ENCODE measurements at regions not wholly inside any gene's neighbourhood (a gene's known extent, or its start where the extent isn't known, plus 50 kb on each side); places are given as distances from the start of the nearest gene placed in this dataset.

DNA sequence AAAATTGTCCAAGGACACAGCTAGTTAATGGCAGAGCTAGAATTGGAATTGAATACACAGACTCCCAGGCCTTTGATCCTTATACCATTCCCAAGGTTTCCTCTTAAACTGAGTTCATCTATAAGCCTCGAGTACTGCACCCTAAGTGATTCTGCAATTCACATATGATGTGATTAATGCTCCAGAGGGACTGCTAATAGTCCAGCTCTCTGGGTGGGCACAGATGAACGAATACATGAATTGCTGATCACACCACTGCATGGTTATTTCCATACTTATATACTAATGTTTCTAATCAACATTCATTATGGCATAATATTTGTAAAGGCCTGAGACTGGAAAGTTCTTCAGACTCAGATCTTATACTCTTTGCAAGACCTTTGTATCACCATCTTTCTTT is 101.8 kb downstream of the NUFIP1 start:
- TF ChIP-seq, protein P1, sequence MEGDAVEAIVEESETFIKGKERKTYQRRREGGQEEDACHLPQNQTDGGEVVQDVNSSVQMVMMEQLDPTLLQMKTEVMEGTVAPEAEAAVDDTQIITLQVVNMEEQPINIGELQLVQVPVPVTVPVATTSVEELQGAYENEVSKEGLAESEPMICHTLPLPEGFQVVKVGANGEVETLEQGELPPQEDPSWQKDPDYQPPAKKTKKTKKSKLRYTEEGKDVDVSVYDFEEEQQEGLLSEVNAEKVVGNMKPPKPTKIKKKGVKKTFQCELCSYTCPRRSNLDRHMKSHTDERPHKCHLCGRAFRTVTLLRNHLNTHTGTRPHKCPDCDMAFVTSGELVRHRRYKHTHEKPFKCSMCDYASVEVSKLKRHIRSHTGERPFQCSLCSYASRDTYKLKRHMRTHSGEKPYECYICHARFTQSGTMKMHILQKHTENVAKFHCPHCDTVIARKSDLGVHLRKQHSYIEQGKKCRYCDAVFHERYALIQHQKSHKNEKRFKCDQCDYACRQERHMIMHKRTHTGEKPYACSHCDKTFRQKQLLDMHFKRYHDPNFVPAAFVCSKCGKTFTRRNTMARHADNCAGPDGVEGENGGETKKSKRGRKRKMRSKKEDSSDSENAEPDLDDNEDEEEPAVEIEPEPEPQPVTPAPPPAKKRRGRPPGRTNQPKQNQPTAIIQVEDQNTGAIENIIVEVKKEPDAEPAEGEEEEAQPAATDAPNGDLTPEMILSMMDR (IDR thresholded peaks at IDR 0.05; ENCODE audit: insufficient read depth, low read length, poor library complexity, severe bottlenecking) = no peak
- no peak overlapping the region for H3K4me3 ChIP-seq (replicated peaks; ENCODE audit: low read depth, low read length)
- H3K36me3 ChIP-seq (ENCODE audit: control insufficient read depth, insufficient read depth, low read length) = no peaks in the 10 kb centered on the region
- DNase-seq (ENCODE audit: extremely low read depth, insufficient read length) = no peak
- no peaks in the 10 kb centered on the region for H3K27me3 ChIP-seq (replicated peaks; ENCODE audit: control insufficient read depth, insufficient read depth, low read length)

DNA sequence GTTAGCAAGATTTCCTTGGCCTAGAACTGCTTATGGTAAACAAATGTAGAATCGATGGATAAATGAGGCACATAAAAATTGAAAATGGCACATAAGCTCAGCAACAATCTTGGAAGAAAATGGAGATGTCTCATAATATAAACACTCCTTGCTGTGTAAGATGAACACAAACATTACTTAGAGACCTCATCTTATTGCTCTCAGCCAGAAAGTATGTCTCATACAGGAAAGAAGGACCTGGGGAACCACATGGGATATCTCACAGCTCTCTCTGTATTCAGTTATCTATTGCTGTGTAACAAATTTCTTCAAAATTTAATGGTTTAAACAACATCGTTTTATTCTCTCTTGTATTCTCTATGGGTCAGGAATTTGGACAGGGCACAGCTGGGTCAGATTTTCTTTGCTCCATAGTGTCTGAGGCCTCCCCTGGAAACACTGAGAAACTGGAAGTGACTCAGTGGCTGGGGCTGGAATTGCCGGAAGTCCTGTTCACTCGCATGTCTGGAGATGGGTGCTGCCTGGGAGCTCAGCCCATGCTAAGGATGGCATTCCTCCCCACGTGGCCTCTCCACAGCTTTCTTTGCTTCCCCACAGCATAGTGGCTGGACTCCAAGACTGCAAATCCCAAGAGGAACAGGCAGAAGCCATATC is 105.1 kb downstream of the NUFIP1 start:
- Histone ChIP-seq H3K4me3 (replicated peaks; ENCODE audit: low read depth, low read length) (no peak overlapping the region), H3K27me3 (replicated peaks; ENCODE audit: control insufficient read depth, insufficient read depth, low read length) (no peaks in the 10 kb centered on the region), H3K36me3 (ENCODE audit: control insufficient read depth, insufficient read depth, low read length) (no peaks in the 10 kb centered on the region)
- TF ChIP-seq, protein P1 (IDR thresholded peaks at IDR 0.05; ENCODE audit: insufficient read depth, low read length, poor library complexity, severe bottlenecking) = no peak
- DNase-seq (ENCODE audit: extremely low read depth, insufficient read length) = no peak

DNA sequence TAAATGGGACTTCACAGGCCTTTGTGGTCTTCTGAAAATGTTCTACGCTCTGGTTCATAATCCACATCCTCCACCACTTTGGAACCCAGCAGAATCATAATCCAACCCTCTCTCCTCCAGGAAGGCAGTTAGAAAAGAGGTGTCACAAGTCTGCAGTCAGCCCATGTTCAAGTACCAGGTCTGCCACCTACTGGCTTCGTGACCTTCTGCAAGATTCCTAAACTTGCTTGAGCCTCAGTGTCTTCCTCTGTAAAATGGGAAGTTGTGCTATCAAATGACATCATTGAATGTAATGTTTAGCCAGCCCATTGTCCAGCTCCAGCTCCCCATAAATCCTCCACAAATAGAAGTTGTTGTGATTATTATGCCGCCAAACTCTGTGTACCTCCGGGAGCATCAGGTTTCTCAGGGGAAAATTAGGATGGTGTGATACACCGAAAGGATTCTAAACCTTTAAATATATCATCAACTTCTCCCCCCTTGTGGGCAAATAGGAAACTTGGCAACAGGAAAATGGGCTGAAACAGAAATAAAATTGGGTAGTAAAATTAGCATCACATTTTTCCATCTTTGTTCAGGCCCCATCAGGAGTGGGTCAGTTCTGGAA is 109.7 kb downstream of the NUFIP1 start:
- no peak overlapping the region for H3K4me3 ChIP-seq (replicated peaks; ENCODE audit: low read depth, low read length)
- no peaks in the 10 kb centered on the region for H3K27me3 ChIP-seq (replicated peaks; ENCODE audit: control insufficient read depth, insufficient read depth, low read length)
- H3K36me3 ChIP-seq (ENCODE audit: control insufficient read depth, insufficient read depth, low read length) = no peaks in the 10 kb centered on the region
- no peak for DNase-seq (ENCODE audit: extremely low read depth, insufficient read length)
- TF ChIP-seq, protein P1 (IDR thresholded peaks at IDR 0.05; ENCODE audit: insufficient read depth, low read length, poor library complexity, severe bottlenecking) = peak; percentile 69

DNA sequence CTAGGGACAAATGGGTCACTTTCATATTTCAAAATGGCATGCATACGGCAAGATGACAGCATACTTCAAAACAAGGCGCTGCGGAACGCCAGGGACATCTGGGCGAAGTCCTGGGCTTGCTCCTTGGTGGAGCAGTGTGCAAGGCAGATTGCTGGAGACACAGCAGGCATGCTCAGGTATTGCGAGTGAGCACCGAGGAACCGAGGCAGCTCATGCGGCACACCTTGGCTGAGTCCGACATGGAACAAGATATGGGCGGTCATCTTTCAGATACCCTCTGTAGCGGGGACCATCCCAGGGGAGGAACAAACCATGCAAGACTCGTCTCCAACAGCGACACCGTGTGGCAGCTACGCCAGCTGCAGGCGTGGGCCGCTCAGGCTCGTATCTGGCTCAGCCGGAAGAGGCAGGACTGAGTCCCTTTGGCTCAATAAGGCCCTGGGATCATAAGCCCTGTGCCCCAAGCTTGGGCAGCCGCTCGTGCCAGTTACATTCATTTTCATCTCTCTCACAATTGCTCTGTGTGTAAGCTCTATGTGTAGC is 112.4 kb downstream of the NUFIP1 start:
- no peaks in the 10 kb centered on the region for H3K36me3 ChIP-seq (ENCODE audit: control insufficient read depth, insufficient read depth, low read length)
- TF ChIP-seq, protein P1 (IDR thresholded peaks at IDR 0.05; ENCODE audit: insufficient read depth, low read length, poor library complexity, severe bottlenecking) = peak; percentile 39

DNA sequence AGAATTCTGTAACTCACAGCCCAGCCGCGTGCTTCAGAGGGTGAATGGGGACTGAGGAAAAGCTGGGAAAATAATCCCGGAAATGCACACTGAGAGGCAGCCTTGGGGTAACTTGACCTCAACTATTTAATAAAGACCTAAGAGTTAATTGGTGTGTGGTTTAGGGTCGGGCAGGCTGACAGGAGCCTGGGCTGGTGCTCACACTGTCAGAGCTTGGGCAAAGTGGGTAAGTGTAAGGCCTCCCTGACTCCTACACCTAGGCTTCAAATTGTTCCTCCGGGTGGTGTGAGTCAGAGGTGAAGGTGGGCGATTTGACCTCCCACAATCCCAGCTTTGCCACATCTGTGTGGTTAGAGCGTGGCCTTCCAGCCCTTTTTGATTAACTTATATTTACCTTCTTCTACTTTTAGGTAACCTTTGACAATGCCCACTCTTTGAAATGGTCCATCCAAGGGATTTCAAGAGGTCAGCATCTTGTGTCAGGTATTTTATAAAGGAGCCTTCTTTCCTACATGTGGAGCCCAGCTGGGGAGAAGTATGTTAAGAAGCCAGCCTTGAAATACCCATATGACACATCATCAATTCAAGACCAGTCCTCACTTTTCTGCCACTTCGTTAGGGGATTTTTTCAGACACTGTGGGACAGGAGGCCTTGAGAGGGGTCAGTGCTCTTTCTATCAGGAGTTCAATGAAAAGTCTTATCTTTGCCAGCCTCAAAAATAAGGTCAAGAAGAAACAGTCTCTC is 114.2 kb downstream of the NUFIP1 start:
- Histone ChIP-seq H3K36me3 (ENCODE audit: control insufficient read depth, insufficient read depth, low read length) (no peaks in the 10 kb centered on the region), H3K4me3 (replicated peaks; ENCODE audit: low read depth, low read length) (no peak overlapping the region), H3K27me3 (replicated peaks; ENCODE audit: control insufficient read depth, insufficient read depth, low read length) (no peaks in the 10 kb centered on the region; the same call in 1 of the 2 replicates)
- TF ChIP-seq, protein P1 (IDR thresholded peaks at IDR 0.05; ENCODE audit: insufficient read depth, low read length, poor library complexity, severe bottlenecking) = no peak
- DNase-seq (ENCODE audit: extremely low read depth, insufficient read length) = no peak

More for the DNA sequence above, 112.4 kb downstream of the NUFIP1 start:
- DNase-seq (ENCODE audit: extremely low read depth, insufficient read length) = no peak
- no peaks in the 10 kb centered on the region; the same call in 1 of the 2 replicates for H3K27me3 ChIP-seq (replicated peaks; ENCODE audit: control insufficient read depth, insufficient read depth, low read length)
- H3K4me3 ChIP-seq (replicated peaks; ENCODE audit: low read depth, low read length) = no peak overlapping the region

Measured in GM06990 (cell line).